CD4-positive, alpha-beta T cell (primary cell): ENCODE measurements at regions not wholly inside any gene's neighbourhood (a gene's known extent, or its start where the extent isn't known, plus 50 kb on each side); places are given as distances from the start of the nearest gene placed in this dataset.

Experiments
- ATAC-seq: fragments of 200-7000 bp; cut with Tn5 transposase; one replicate; pipeline ENCODE4 v1.10.0; 2022; ENCODE audit warnings: mild to moderate bottlenecking; ENCODE audit not compliant: poor library complexity
- CTCF ChIA-PET: fragments of 350-600 bp; sonication (Branson Sonifier 250); formaldehyde crosslinking; loops from one replicate; lab custom pipeline; 2021; ENCODE audit warnings: antibody characterized with exemption, inconsistent platforms; lab: Charles Lee
- POLR2A ChIA-PET: fragments of 350-600 bp; sonication (Branson Sonifier 250); formaldehyde crosslinking; loops from one replicate; lab custom pipeline; 2021; ENCODE audit warnings: antibody characterized with exemption, inconsistent platforms; lab: Charles Lee
- DNase-seq, 14 experiments: peaks; one replicate each; pipeline ENCODE4 v3.0.0-alpha.2; 2013 to 2020; ENCODE audit warnings: mixed read lengths in 2 of 14
- H3K27ac ChIP-seq, 2 donors: one replicate each; pipeline versions ENCODE4 v1.5.1 to v1.7.0; 2013; ENCODE audit warnings: low read length in 2 of 2, low read depth in 1 of 2, mild to moderate bottlenecking in 1 of 2
- H3K27me3 ChIP-seq, 2 experiments: 1 replicate in 1 of 2; 2 replicates in 1 of 2; pipeline versions ENCODE4 v1.6.1 to v1.7.0; 2013; ENCODE audit warnings: low read length in 2 of 2, control low read depth in 1 of 2, mild to moderate bottlenecking in 1 of 2, moderate library complexity in 1 of 2; ENCODE audit not compliant: insufficient read depth in 2 of 2, control insufficient read depth in 1 of 2
- H3K36me3 ChIP-seq: one replicate; pipeline ENCODE4 v1.6.1; 2013; ENCODE audit warnings: low read length, control low read depth; ENCODE audit not compliant: insufficient read depth
- H3K4me1 ChIP-seq: one replicate; pipeline ENCODE4 v1.6.1; 2013; ENCODE audit warnings: low read length, control low read depth; ENCODE audit not compliant: insufficient read depth
- H3K4me3 ChIP-seq: one replicate; pipeline ENCODE4 v1.5.1; 2013; ENCODE audit warnings: mild to moderate bottlenecking, low read length, moderate library complexity
- H3K9me3 ChIP-seq, 2 experiments: 1 replicate in 1 of 2; 2 replicates in 1 of 2; pipeline versions ENCODE4 v1.6.1 to v1.7.0; 2013; ENCODE audit warnings: low read length in 2 of 2, mild to moderate bottlenecking in 2 of 2, control low read depth in 1 of 2, moderate library complexity in 1 of 2; ENCODE audit not compliant: control insufficient read depth in 1 of 2, insufficient read depth in 1 of 2
- H3K27ac Mint-ChIP-seq: one replicate; pipeline ENCODE4 v1.8.0; 2020; ENCODE audit warnings: mixed read lengths
- H3K27me3 Mint-ChIP-seq: one replicate; pipeline ENCODE4 v1.8.0; 2021; ENCODE audit warnings: mixed read lengths
- H3K36me3 Mint-ChIP-seq: one replicate; pipeline ENCODE4 v1.8.0; 2021; ENCODE audit warnings: low read depth, mixed read lengths
- H3K4me1 Mint-ChIP-seq: one replicate; pipeline ENCODE4 v1.8.0; 2021; ENCODE audit warnings: low read depth, mixed read lengths
- H3K4me3 Mint-ChIP-seq: one replicate; pipeline ENCODE4 v1.8.0; 2020; ENCODE audit warnings: mild to moderate bottlenecking, mixed read lengths
- H3K9me3 Mint-ChIP-seq: one replicate; pipeline ENCODE4 v1.8.0; 2020; ENCODE audit warnings: mixed read lengths
- intact Hi-C, 2 experiments: fragments of 100-400 bp; cut with DNase I in 1 of 2; cut with micrococcal nuclease in 1 of 2; formaldehyde crosslinking; loops; one replicate each; pipeline versions ENCODE4 v1.15.1 to v1.9.0; 2023 to 2025; cut with DNase I, micrococcal nuclease
- TF ChIP-seq, protein P1 (sequence below): fragments of 200-600 bp; IDR thresholded peaks from one replicate; pipeline ENCODE4 v1.8.0; 2022; ENCODE audit warnings: antibody characterized with exemption, mild to moderate bottlenecking

- Mint-ChIP-seq H3K9me3 (no peaks in the 10 kb centered on the region), H3K4me3 (no peak overlapping the region), H3K4me1 (no peaks in the 10 kb centered on the region), H3K36me3 (no peaks in the 10 kb centered on the region), H3K27me3 (no peaks in the 10 kb centered on the region), H3K27ac (no peak overlapping the region)
- H3K27me3 ChIP-seq = no peaks in the 10 kb centered on the region
- no peak overlapping the region for H3K27ac ChIP-seq
- no peaks in the 10 kb centered on the region for H3K4me1 ChIP-seq
- ATAC-seq (no peak), DNase-seq (no peak)
- H3K4me3 ChIP-seq = no peak overlapping the region
- TF ChIP-seq, protein P1, sequence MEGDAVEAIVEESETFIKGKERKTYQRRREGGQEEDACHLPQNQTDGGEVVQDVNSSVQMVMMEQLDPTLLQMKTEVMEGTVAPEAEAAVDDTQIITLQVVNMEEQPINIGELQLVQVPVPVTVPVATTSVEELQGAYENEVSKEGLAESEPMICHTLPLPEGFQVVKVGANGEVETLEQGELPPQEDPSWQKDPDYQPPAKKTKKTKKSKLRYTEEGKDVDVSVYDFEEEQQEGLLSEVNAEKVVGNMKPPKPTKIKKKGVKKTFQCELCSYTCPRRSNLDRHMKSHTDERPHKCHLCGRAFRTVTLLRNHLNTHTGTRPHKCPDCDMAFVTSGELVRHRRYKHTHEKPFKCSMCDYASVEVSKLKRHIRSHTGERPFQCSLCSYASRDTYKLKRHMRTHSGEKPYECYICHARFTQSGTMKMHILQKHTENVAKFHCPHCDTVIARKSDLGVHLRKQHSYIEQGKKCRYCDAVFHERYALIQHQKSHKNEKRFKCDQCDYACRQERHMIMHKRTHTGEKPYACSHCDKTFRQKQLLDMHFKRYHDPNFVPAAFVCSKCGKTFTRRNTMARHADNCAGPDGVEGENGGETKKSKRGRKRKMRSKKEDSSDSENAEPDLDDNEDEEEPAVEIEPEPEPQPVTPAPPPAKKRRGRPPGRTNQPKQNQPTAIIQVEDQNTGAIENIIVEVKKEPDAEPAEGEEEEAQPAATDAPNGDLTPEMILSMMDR = no peak
- no peaks in the 10 kb centered on the region for H3K36me3 ChIP-seq
- ChIA-PET CTCF (no interaction called here), POLR2A (no interaction called here)
- intact Hi-C loops = no loop called here
- H3K9me3 ChIP-seq = peaks cover 0 to 4% of the 10 kb centered on the region in 2 experiments
Measured at GRCh38 chr5:159533197-159533596, 202.9 kb upstream of the IL12B start.

GRCh38 chr5:159536166-159536565 lies 205.9 kb upstream of the IL12B start:
- H3K9me3 ChIP-seq = no peaks in the 10 kb centered on the region
- Mint-ChIP-seq H3K36me3 (no peaks in the 10 kb centered on the region), H3K9me3 (no peaks in the 10 kb centered on the region), H3K4me3 (no peak overlapping the region), H3K4me1 (no peaks in the 10 kb centered on the region), H3K27me3 (no peaks in the 10 kb centered on the region), H3K27ac (no peak overlapping the region)
- CTCF ChIA-PET = interaction anchor here (1.1 kb wide), 1 partner anchor 20 kb away, joined by 3 read pairs; no protein-coding TSS in a partner anchor
- intact Hi-C loops = no loop called here
- no peaks in the 10 kb centered on the region for H3K27me3 ChIP-seq
- TF ChIP-seq, protein P1 = no peak
- POLR2A ChIA-PET = no interaction called here
- no peak overlapping the region for H3K4me3 ChIP-seq
- H3K27ac ChIP-seq = no peak overlapping the region
- ATAC-seq (no peak), DNase-seq (no peak)
- no peaks in the 10 kb centered on the region for H3K36me3 ChIP-seq
- no peaks in the 10 kb centered on the region for H3K4me1 ChIP-seq

- H3K36me3 ChIP-seq = no peaks in the 10 kb centered on the region
- CTCF ChIA-PET = interaction anchor here (1.1 kb wide), 1 partner anchor 20 kb away, joined by 3 read pairs; no protein-coding TSS in a partner anchor
- no peaks in the 10 kb centered on the region for H3K36me3 Mint-ChIP-seq
- no peak overlapping the region for H3K27ac ChIP-seq
- TF ChIP-seq, protein P1 = no peak
- H3K27me3 Mint-ChIP-seq = no peaks in the 10 kb centered on the region
- intact Hi-C loops = no loop called here
- no peaks in the 10 kb centered on the region for H3K9me3 ChIP-seq
- H3K9me3 Mint-ChIP-seq = no peaks in the 10 kb centered on the region
- DNase-seq (no peak), ATAC-seq (no peak)
- no peaks in the 10 kb centered on the region for H3K4me1 ChIP-seq
- no peak overlapping the region for H3K4me3 Mint-ChIP-seq
- no peaks in the 10 kb centered on the region for H3K27me3 ChIP-seq
- POLR2A ChIA-PET = no interaction called here
- no peaks in the 10 kb centered on the region for H3K4me1 Mint-ChIP-seq
- no peak overlapping the region for H3K27ac Mint-ChIP-seq
- H3K4me3 ChIP-seq = no peak overlapping the region
Measured at GRCh38 chr5:159536646-159537045, 206.4 kb upstream of the IL12B start.
